ENCODE measurements at regions not wholly inside any gene's neighbourhood (a gene's known extent, or its start where the extent isn't known, plus 50 kb on each side); places are given as distances from the start of the nearest gene placed in this dataset.
"Not testable (repeated sequence)": the region's sequence is repeated elsewhere in the genome, so short reads cannot be mapped to it uniquely, and the experiment has no call there.

GRCh38 chr12:115370650-115371049, 686.7 kb upstream of the TBX3 start:
- Mint-ChIP-seq H3K4me3 (no peak overlapping the region), H3K9me3 (peaks cover 2 to 16% (median 12%) of the 10 kb centered on the region in 7 donors), H3K27ac (no peak overlapping the region), H3K36me3 (no peaks in the 10 kb centered on the region), H3K27me3 (ENCODE audit: low read depth in 3 of 3) (no peaks in the 10 kb centered on the region), H3K4me1 (no peaks in the 10 kb centered on the region)
- Histone ChIP-seq H3K9ac (ENCODE audit: insufficient read depth, low read length, poor library complexity, severe bottlenecking) (no peak overlapping the region), H4K20me1 (ENCODE audit: insufficient read depth, low read length) (no peaks in the 10 kb centered on the region), H3K9me3 (replicated peaks in 1 of 2; ENCODE audit: control insufficient read depth in 1 of 2, insufficient read depth in 1 of 2, low read length in 2 of 2) (peaks cover 13 to 14% of the 10 kb centered on the region in 2 donors), H3K27me3 (ENCODE audit: control insufficient read depth in 2 of 2, insufficient read depth in 2 of 2, low read length in 2 of 2) (no peaks in the 10 kb centered on the region), H3K4me1 (ENCODE audit: control insufficient read depth in 1 of 2, insufficient read depth in 2 of 2, low read length in 2 of 2) (no peaks in the 10 kb centered on the region), H2AFZ (ENCODE audit: insufficient read depth, low read depth, low read length, poor library complexity, severe bottlenecking) (no peak overlapping the region), H3K79me2 (ENCODE audit: insufficient read depth, low read length) (no peaks in the 10 kb centered on the region), H3K36me3 (replicated peaks in 1 of 2; ENCODE audit: control insufficient read depth in 1 of 2, insufficient read depth in 2 of 2, low read length in 2 of 2) (no peaks in the 10 kb centered on the region), H3K4me3 (replicated peaks in 1 of 3; ENCODE audit: low read depth in 2 of 3, low read length in 3 of 3) (no peak overlapping the region), H3K4me2 (replicated peaks; ENCODE audit: extremely low read depth, low read length, poor library complexity, severe bottlenecking) (no peak overlapping the region), H3K27ac (ENCODE audit: low read depth in 1 of 2, low read length in 2 of 2) (no peak overlapping the region)
- no peak for TF ChIP-seq CTCF (IDR thresholded peaks at IDR 0.05)
- DNase-seq, result no peak
- WGBS (ENCODE audit: insufficient coverage), result 39% methylated on average over 2 of the region's 6 CpGs
- intact Hi-C loops (cut with micrococcal nuclease), result no loop called here

GRCh38 chr12:115370207-115370606, 686.2 kb upstream of the TBX3 start:
- Mint-ChIP-seq H3K27ac (no peak overlapping the region), H3K9me3 (peaks cover 2 to 15% (median 10%) of the 10 kb centered on the region in 7 donors), H3K36me3 (no peaks in the 10 kb centered on the region), H3K27me3 (ENCODE audit: low read depth in 3 of 3) (peaks cover 0 to 2% (median 0%) of the 10 kb centered on the region in 3 donors), H3K4me3 (no peak overlapping the region), H3K4me1 (no peaks in the 10 kb centered on the region)
- Histone ChIP-seq H2AFZ (ENCODE audit: insufficient read depth, low read depth, low read length, poor library complexity, severe bottlenecking) (no peak overlapping the region), H3K27ac (ENCODE audit: low read depth in 1 of 2, low read length in 2 of 2) (no peak overlapping the region), H3K36me3 (replicated peaks in 1 of 2; ENCODE audit: control insufficient read depth in 1 of 2, insufficient read depth in 2 of 2, low read length in 2 of 2) (no peaks in the 10 kb centered on the region), H3K4me3 (replicated peaks in 1 of 3; ENCODE audit: low read depth in 2 of 3, low read length in 3 of 3) (no peak overlapping the region), H3K79me2 (ENCODE audit: insufficient read depth, low read length) (no peaks in the 10 kb centered on the region), H3K9ac (ENCODE audit: insufficient read depth, low read length, poor library complexity, severe bottlenecking) (no peak overlapping the region), H3K4me1 (ENCODE audit: control insufficient read depth in 1 of 2, insufficient read depth in 2 of 2, low read length in 2 of 2) (no peaks in the 10 kb centered on the region), H3K27me3 (ENCODE audit: control insufficient read depth in 2 of 2, insufficient read depth in 2 of 2, low read length in 2 of 2) (no peaks in the 10 kb centered on the region), H3K4me2 (replicated peaks; ENCODE audit: extremely low read depth, low read length, poor library complexity, severe bottlenecking) (no peak overlapping the region), H3K9me3 (replicated peaks in 1 of 2; ENCODE audit: control insufficient read depth in 1 of 2, insufficient read depth in 1 of 2, low read length in 2 of 2) (peaks cover 11 to 14% of the 10 kb centered on the region in 2 donors), H4K20me1 (ENCODE audit: insufficient read depth, low read length) (no peaks in the 10 kb centered on the region)
- no peak for TF ChIP-seq CTCF (IDR thresholded peaks at IDR 0.05)
- 81% methylated on average over 2 of the region's 3 CpGs for WGBS (ENCODE audit: insufficient coverage)
- DNase-seq, result no peak
- intact Hi-C loops (cut with micrococcal nuclease), result no loop called here

- H3K27ac ChIP-seq (ENCODE audit: low read depth in 1 of 2, low read length in 2 of 2); H3K4me2 ChIP-seq (replicated peaks; ENCODE audit: extremely low read depth, low read length, poor library complexity, severe bottlenecking); H3K4me3 ChIP-seq (replicated peaks in 1 of 3; ENCODE audit: low read depth in 2 of 3, low read length in 3 of 3); intact Hi-C loops (cut with micrococcal nuclease); H3K27ac Mint-ChIP-seq; H3K9me3 Mint-ChIP-seq; DNase-seq; H3K4me3 Mint-ChIP-seq; H3K4me1 Mint-ChIP-seq; H3K27me3 ChIP-seq (ENCODE audit: control insufficient read depth in 2 of 2, insufficient read depth in 2 of 2, low read length in 2 of 2); H3K27me3 Mint-ChIP-seq (ENCODE audit: low read depth in 3 of 3); H3K9me3 ChIP-seq (replicated peaks in 1 of 2; ENCODE audit: control insufficient read depth in 1 of 2, insufficient read depth in 1 of 2, low read length in 2 of 2); H3K4me1 ChIP-seq (ENCODE audit: control insufficient read depth in 1 of 2, insufficient read depth in 2 of 2, low read length in 2 of 2); H3K79me2 ChIP-seq (ENCODE audit: insufficient read depth, low read length); H3K9ac ChIP-seq (ENCODE audit: insufficient read depth, low read length, poor library complexity, severe bottlenecking); H2AFZ ChIP-seq (ENCODE audit: insufficient read depth, low read depth, low read length, poor library complexity, severe bottlenecking); H3K36me3 Mint-ChIP-seq; H3K36me3 ChIP-seq (replicated peaks in 1 of 2; ENCODE audit: control insufficient read depth in 1 of 2, insufficient read depth in 2 of 2, low read length in 2 of 2); H4K20me1 ChIP-seq (ENCODE audit: insufficient read depth, low read length): not testable (repeated sequence)
- WGBS (ENCODE audit: insufficient coverage), result 94% methylated on average over 3 of the region's 4 CpGs
These were observed 682.3 kb upstream of the TBX3 start for GRCh38 chr12:115366277-115366676.

GRCh38 chr12:115365765-115366164, 681.8 kb upstream of the TBX3 start:
- H3K79me2 ChIP-seq (ENCODE audit: insufficient read depth, low read length); H3K27ac Mint-ChIP-seq; intact Hi-C loops (cut with micrococcal nuclease); H3K4me3 Mint-ChIP-seq; H3K4me2 ChIP-seq (replicated peaks; ENCODE audit: extremely low read depth, low read length, poor library complexity, severe bottlenecking); H3K36me3 ChIP-seq (replicated peaks in 1 of 2; ENCODE audit: control insufficient read depth in 1 of 2, insufficient read depth in 2 of 2, low read length in 2 of 2); H4K20me1 ChIP-seq (ENCODE audit: insufficient read depth, low read length); H3K9ac ChIP-seq (ENCODE audit: insufficient read depth, low read length, poor library complexity, severe bottlenecking); H3K27ac ChIP-seq (ENCODE audit: low read depth in 1 of 2, low read length in 2 of 2); H3K4me1 ChIP-seq (ENCODE audit: control insufficient read depth in 1 of 2, insufficient read depth in 2 of 2, low read length in 2 of 2); DNase-seq; H3K27me3 ChIP-seq (ENCODE audit: control insufficient read depth in 2 of 2, insufficient read depth in 2 of 2, low read length in 2 of 2); H3K4me1 Mint-ChIP-seq; H3K9me3 ChIP-seq (replicated peaks in 1 of 2; ENCODE audit: control insufficient read depth in 1 of 2, insufficient read depth in 1 of 2, low read length in 2 of 2); H2AFZ ChIP-seq (ENCODE audit: insufficient read depth, low read depth, low read length, poor library complexity, severe bottlenecking); H3K9me3 Mint-ChIP-seq; H3K36me3 Mint-ChIP-seq; H3K4me3 ChIP-seq (replicated peaks in 1 of 3; ENCODE audit: low read depth in 2 of 3, low read length in 3 of 3); H3K27me3 Mint-ChIP-seq (ENCODE audit: low read depth in 3 of 3): not testable (repeated sequence)
- no CpG with 5 or more reads among the region's 4 CpGs for WGBS (ENCODE audit: insufficient coverage)
